ENCODE measurements at regions not wholly inside any gene's neighbourhood (a gene's known extent, or its start where the extent isn't known, plus 50 kb on each side); places are given as distances from the start of the nearest gene placed in this dataset.

- FAIRE-seq, result no peak
Observed at GRCh38 chr1:87568911-87569310, 240.2 kb downstream of the LMO4 start.

- FAIRE-seq, result no peak
Observed at GRCh38 chr1:87572008-87572407, 243.3 kb downstream of the LMO4 start.

- FAIRE-seq, result no peak
Observed at GRCh38 chr1:87572891-87573290, 244.2 kb downstream of the LMO4 start.

DNA sequence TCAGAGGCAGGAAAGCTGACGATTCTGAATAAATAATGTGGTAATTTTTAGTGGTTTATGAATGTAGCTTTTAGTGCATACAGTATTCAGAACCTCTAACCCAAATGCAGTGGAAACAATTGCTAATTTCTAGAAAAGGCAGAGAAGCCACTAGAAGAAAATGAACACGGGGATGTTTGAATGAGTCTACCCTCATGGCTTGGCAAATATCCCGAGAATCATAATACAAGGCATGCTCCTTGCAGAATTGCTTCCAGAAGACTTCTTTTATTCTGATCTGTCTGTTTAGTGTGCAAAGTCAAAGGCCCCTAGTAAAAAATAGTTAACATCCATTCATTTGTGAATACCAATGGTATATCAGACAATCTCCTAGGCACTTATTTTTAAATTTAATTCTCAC lies 246.8 kb downstream of the LMO4 start:
- no peak for FAIRE-seq

DNA sequence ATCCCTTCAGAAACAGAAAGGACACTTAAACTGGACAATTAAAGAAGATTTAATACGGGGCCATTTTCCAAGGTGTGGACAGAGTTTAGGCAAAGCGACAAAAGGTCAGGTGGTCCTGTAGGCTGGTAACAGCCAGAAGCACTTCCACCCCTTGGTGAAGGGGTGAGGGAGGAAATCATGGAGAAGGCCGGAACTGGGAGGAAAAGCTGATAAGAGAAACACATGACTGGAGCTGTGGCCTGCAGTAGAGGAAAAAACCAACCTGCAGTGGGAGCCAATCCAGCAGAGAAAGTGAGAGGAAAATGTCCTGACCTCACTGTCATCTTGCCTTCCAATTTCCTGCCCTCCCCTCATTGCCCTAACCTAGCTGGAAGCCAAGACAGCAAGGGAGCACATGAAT lies 249.8 kb downstream of the LMO4 start:
- no peak for FAIRE-seq

DNA sequence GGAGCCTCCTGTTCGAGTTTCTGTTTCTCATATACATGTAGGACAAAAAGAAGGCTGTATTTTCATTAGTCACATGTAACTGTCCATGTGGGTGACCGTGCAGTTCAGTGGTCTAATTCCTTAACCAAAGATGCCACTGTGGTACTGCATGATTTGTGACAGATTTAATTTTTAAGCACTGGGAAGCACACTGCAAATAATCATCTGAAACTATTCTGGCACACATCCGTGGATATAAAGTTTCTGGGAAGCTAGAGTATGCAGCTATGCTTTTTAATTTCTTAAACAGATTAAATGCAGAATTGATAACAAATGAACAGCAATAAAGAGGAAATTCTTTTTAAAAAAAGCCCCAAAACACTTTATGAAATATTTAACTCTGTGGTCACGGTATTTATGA lies 254.8 kb downstream of the LMO4 start:
- no peak for FAIRE-seq

GRCh38 chr1:87584586-87584985 lies 255.9 kb downstream of the LMO4 start:
- no peak for FAIRE-seq

GRCh38 chr1:87586501-87586900 lies 257.8 kb downstream of the LMO4 start:
- FAIRE-seq, result no peak

GRCh38 chr1:87588495-87588894 lies 259.8 kb downstream of the LMO4 start:
- no peak for FAIRE-seq

GRCh38 chr1:87591492-87591891 lies 262.8 kb downstream of the LMO4 start:
- no peak for FAIRE-seq

DNA sequence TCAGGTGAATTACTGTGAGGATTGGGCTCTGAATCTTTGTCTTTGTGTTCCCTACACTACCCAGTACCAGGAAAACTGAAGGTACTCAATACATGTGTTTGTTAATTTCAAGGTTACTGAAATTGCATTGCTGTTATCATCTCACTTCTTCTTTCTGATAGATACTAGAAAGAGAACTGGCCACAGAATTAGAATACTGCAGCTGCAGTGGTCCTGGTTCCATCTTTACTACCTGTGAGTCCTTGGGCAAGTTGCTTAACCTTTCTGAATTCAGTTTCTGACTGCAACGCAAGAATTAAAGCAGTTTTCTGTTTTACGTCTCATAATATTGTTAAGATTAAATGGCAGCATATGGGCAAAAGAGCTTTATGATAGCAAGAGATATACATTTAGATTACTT lies 263.5 kb downstream of the LMO4 start:
- FAIRE-seq, result no peak

- no peak for FAIRE-seq
Observed at GRCh38 chr1:87594736-87595383, 266.2 kb downstream of the LMO4 start.

DNA sequence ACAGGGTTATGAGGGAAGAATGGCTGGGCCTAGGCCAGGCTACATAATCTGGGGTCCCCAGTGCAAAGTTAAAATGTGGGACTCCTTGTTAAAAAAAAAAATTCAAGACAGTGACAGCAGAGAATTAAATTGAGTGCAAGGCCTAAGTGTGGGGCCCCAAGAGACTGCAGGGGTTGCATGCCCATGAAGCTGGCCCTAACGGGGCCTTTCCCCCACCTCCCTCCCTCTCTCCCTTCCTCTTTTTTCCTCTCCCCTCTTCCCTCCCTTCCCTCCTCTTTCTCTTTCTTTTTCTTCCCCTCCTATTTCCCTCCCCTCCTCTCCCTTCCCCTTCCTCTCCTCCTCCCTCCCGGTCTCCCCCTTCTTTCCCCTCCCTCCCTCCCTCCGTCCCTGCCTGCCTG lies 266.7 kb downstream of the LMO4 start:
- no peak for FAIRE-seq

- FAIRE-seq, result no peak
Observed at GRCh38 chr1:87598429-87598828, 269.7 kb downstream of the LMO4 start.

DNA sequence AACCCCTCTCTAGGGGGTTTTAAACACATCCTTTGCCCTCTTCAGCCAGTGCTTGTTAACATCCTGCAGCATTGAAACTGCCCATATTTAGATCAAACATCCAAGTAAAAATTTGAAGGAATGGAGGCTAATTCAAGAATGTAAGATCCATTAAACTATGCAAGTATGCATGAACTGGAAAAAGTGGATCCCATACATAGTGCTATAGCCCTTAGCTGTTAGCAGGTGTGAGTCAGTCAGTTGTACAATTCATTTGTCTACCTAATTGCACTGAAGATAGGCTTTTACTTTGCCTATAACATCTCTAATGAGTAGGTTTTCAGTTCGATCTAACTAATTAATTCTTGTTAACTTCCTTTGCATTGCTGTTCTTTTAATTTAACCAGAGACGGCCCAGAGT lies 270.9 kb downstream of the LMO4 start:
- FAIRE-seq, result no peak

DNA sequence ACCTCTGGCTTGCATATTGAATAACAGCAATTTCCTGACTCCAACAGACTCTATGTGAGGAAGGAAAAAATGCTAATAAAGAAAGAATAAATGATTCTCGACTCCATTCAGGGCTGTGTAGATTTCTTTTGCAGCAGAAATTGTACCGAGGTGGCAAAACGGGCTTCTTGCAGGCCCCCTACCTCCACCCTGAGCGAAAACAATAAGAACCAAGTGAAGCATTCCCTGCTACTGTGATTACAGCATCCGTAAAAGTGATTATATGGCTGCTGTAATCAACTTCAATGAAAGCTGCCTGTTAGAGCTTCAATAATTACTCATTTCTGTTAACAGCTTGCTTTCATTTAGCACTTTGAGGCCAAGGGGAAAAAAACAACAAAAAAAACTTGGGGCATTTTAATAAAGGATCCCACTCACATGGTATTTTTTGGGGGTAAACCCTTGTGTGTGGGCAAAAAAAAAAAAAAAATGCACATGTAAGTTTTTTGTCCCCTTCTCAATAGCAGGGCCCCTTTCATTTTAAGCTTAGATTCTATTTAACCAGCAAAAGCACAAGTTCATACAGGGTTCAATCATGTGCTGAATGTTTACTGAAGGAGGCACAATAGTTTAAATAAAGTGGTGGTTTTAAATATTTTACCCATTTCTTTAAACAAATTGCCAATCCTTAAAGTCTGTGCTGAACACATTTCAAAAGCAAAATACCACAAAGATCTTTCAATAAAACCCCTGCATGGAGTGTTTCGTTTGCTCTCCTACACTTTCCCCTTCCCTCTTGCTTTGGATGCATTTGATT lies 271.6 kb downstream of the LMO4 start:
- FAIRE-seq, result no peak

DNA sequence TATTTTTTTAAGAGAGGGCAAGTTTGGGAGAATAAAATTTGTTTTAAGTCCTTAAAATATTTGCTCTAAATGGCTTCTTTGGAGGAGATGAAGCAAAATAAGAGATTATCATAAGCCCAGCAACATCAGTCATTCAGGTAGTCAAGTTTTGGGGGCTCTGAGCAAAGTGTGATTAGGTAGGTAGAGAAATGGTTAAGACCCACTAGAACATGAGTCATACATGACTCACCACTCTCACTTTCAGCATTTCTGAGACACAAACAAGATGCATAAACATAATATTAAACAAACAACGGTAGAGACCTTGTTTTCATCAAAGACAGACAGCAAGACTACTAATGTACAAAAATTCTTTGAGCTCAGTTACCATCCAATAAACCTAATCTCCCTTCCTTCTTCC lies 272.2 kb downstream of the LMO4 start:
- no peak for FAIRE-seq

DNA sequence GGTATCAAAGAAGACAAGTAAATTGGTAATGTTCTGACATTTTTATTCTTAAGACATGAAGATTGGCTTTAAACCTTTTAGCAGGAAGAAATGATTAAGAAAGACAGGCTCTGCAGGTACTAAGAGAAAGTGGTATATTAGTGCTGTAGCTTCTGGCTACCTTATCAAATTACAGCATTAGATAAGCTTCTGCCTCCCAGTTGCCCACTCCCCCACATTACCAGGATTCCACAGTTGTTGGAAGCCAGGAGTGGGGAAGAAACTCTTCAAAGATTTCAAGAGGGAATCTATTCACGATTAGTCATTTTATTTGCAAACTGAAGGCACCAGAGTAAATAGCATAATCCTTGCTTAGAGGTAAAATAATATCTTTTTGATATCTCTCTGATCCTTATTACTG lies 274.9 kb downstream of the LMO4 start:
- no peak for FAIRE-seq

DNA sequence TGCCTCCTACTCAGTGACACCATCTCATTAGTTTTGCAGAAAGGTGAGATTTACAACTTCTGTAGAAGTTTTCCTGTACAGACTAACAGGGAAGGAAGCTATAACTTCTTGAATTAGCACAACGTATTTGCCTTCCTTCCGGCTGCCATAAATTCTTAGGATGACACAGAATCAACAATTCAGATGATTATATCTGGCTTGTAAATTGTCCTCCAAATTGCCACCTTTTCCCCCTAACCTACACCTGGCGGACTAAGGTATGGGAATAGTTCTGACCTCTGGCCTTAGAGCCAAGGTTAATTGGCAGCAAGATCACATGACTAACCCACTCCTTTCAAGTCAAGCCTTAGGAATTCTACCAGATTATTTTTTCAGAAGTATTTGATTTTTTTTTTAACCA lies 284.3 kb downstream of the LMO4 start:
- FAIRE-seq, result no peak

- FAIRE-seq, result no peak
Observed at GRCh38 chr1:87615491-87615890, 286.8 kb downstream of the LMO4 start.

DNA sequence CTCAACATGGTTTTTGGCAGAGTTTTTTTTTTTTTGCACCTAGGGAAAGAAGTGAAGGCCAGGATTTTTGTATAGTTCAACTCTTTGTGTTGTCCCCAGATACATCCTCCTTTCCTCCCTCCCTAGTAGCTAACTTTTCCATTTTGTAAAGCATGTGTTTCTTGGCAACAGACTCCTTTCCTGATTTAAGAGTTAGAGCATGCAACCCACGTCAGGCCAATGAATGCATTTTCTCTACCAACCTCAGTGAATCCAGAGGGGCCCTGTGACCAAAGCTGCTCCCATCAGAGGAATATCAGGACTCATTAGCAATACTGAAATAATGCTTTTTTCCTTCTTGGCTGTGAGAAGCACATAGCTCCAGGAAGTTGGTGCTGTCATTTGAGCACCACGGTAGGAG lies 287.2 kb downstream of the LMO4 start:
- no peak for FAIRE-seq

- FAIRE-seq, result no peak
Observed at GRCh38 chr1:87620807-87621206, 292.1 kb downstream of the LMO4 start.

GRCh38 chr1:87629673-87630072 lies 301.0 kb downstream of the LMO4 start:
- no peak for FAIRE-seq

DNA sequence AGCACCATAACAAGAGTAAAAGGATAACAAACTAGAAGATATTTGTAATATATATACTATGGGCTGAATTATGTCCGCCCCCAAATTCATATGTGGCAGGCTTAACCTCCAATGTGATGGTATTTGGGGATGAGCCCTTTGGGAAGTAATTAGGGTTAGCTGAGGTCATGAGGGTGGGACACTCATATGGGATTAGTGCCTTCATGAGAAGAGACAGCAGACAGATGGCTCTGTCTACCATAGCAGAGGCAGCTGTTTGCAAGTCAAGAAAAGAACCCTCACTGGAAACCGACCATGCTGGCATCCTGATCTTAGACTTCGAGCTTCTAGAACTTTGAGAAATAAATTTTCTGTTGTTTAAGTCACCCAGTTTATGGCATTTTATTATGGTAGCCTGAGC lies 303.6 kb downstream of the LMO4 start:
- no peak for FAIRE-seq

Measured in TTC549 (cell line).